Lung (tissue), 11 donors: ENCODE measurements at regions not wholly inside any gene's neighbourhood (a gene's known extent, or its start where the extent isn't known, plus 50 kb on each side); places are given as distances from the start of the nearest gene placed in this dataset.

ENCODE experiments used
- ATAC-seq: fragments of 200-7000 bp; cut with Tn5 transposase; one replicate; pipeline ENCODE4 v1.9.1; 2020; ENCODE audit warnings: moderate number of reproducible peaks; ENCODE audit not compliant: insufficient read depth, low FRiP score
- DNase-seq, 3 donors: peaks; one replicate each; pipeline ENCODE4 v3.0.0-alpha.2; 2013 to 2017
- H3K27ac ChIP-seq, 2 donors: one replicate each; pipeline ENCODE4 v1.5.1; 2013; ENCODE audit warnings: mild to moderate bottlenecking in 2 of 2, moderate library complexity in 2 of 2, control low read depth in 1 of 2, inconsistent platforms in 1 of 2, low read depth in 1 of 2, low read length in 1 of 2
- H3K27me3 ChIP-seq, 3 donors: one replicate each; pipeline ENCODE4 v1.5.1; 2013; ENCODE audit warnings: low read length in 2 of 3; ENCODE audit not compliant: control insufficient read depth in 3 of 3, insufficient read depth in 3 of 3
- H3K36me3 ChIP-seq, 4 donors: one replicate each; pipeline ENCODE4 v1.5.1; 2013; ENCODE audit warnings: low read length in 4 of 4, mild to moderate bottlenecking in 1 of 4, moderate library complexity in 1 of 4; ENCODE audit not compliant: control insufficient read depth in 4 of 4, insufficient read depth in 4 of 4
- H3K4me1 ChIP-seq, 5 donors: one replicate each; pipeline ENCODE4 v1.5.1; 2013; ENCODE audit warnings: low read length in 5 of 5, mild to moderate bottlenecking in 2 of 5, moderate library complexity in 1 of 5; ENCODE audit not compliant: control insufficient read depth in 5 of 5, insufficient read depth in 5 of 5
- H3K4me3 ChIP-seq: one replicate; pipeline ENCODE4 v1.5.1; 2013; ENCODE audit warnings: mild to moderate bottlenecking, control low read depth, moderate library complexity
- H3K9ac ChIP-seq, 2 donors: one replicate each; pipeline ENCODE4 v1.5.1; 2013; ENCODE audit warnings: low read length in 2 of 2, control low read depth in 1 of 2; ENCODE audit not compliant: insufficient read depth in 1 of 2
- H3K9me3 ChIP-seq, 4 donors: one replicate each; pipeline ENCODE4 v1.5.1; 2013; ENCODE audit warnings: low read length in 3 of 4, mild to moderate bottlenecking in 1 of 4, moderate library complexity in 1 of 4; ENCODE audit not compliant: control insufficient read depth in 4 of 4, insufficient read depth in 3 of 4
- WGBS, 2 donors: extraction: QIAGEN DNeasy Blood & Tissue Kit; methylation state at CpG; one replicate each; pipeline ENCODE4 v1.1.7; 2013; 5-methylcytosine and 5-hydroxymethylcytosine counted together
- TF ChIP-seq, protein P1 (sequence below): IDR thresholded peaks from 2 replicates; pipeline ENCODE4 v1.5.1; 2012; ENCODE audit warnings: mild to moderate bottlenecking; ENCODE audit errors: control extremely low read depth, extremely low read depth
- donor health status: control.
- donor health status: control.
- donor health status: Bipolar disorder and iron deficiency.
- donor health status: healthy.
- donor health status: DM: yes; HTN: yes; CAD: no.

DNA sequence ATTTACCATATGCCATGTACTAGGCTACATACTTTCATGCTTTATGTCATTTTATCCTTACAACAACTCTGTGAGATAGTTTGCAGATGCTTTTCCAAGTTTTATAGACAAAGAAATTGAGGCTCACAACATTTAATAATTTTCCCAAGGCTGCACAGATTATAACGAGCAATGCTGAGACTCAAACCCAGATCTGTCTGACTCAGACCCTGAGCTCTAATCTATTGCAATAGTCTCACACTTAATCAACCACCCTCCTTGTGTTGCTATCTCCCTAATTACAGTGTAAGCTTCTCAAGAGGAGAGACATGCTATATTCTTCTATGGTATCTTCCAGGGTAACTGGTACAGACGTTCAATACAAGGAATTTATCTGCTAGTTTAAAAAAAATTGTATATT lies 247.6 kb downstream of the WDR11 start:
- no peak overlapping the region for H3K4me3 ChIP-seq
- no peak for ATAC-seq
- WGBS, 2 donors: 65 to 70% methylated on average over 2 of the region's 2 CpGs
- H3K9ac ChIP-seq: no peak overlapping the region
- no peak overlapping the region for H3K27ac ChIP-seq
- DNase-seq: peak in 2 of 3 donors; percentile 74 to 78
- no peaks in the 10 kb centered on the region for H3K27me3 ChIP-seq
- no peaks in the 10 kb centered on the region for H3K36me3 ChIP-seq
- H3K4me1 ChIP-seq: peaks cover 0 to 66% (median 17%) of the 10 kb centered on the region in 5 donors
- H3K9me3 ChIP-seq: peaks cover 0 to 5% (median 3%) of the 10 kb centered on the region in 4 donors
- TF ChIP-seq, protein P1, sequence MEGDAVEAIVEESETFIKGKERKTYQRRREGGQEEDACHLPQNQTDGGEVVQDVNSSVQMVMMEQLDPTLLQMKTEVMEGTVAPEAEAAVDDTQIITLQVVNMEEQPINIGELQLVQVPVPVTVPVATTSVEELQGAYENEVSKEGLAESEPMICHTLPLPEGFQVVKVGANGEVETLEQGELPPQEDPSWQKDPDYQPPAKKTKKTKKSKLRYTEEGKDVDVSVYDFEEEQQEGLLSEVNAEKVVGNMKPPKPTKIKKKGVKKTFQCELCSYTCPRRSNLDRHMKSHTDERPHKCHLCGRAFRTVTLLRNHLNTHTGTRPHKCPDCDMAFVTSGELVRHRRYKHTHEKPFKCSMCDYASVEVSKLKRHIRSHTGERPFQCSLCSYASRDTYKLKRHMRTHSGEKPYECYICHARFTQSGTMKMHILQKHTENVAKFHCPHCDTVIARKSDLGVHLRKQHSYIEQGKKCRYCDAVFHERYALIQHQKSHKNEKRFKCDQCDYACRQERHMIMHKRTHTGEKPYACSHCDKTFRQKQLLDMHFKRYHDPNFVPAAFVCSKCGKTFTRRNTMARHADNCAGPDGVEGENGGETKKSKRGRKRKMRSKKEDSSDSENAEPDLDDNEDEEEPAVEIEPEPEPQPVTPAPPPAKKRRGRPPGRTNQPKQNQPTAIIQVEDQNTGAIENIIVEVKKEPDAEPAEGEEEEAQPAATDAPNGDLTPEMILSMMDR: no peak

DNA sequence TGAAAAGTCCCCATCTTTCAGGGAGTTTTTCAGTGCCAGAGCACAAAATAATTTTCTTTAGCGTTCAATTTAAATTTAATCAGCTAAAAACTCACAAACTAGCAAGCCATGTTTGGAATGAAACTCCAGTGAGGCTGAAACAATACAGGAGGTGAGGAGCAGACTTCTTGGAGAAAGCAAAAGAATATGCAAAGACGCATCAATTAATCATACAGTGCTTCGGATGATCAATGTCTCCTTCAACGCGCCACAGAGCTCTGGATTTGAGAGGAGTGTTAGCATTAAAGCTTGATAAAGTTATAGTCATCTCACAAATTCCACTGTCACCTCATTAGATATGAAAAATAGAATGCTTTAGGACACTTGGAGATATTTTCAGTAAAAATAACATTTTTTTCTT lies 248.0 kb downstream of the WDR11 start:
- peak in 2 of 3 donors; percentile 58 to 87 for DNase-seq
- no peak overlapping the region for H3K27ac ChIP-seq
- no peaks in the 10 kb centered on the region for H3K27me3 ChIP-seq
- peaks cover 0 to 5% (median 3%) of the 10 kb centered on the region in 4 donors for H3K9me3 ChIP-seq
- ATAC-seq: no peak
- no peak overlapping the region for H3K9ac ChIP-seq
- no peaks in the 10 kb centered on the region for H3K36me3 ChIP-seq
- 66 to 83% methylated on average over 5 of the region's 5 CpGs for WGBS, 2 donors
- no peak overlapping the region for H3K4me3 ChIP-seq
- TF ChIP-seq, protein P1: no peak
- H3K4me1 ChIP-seq: peaks cover 0 to 63% (median 17%) of the 10 kb centered on the region in 5 donors

DNA sequence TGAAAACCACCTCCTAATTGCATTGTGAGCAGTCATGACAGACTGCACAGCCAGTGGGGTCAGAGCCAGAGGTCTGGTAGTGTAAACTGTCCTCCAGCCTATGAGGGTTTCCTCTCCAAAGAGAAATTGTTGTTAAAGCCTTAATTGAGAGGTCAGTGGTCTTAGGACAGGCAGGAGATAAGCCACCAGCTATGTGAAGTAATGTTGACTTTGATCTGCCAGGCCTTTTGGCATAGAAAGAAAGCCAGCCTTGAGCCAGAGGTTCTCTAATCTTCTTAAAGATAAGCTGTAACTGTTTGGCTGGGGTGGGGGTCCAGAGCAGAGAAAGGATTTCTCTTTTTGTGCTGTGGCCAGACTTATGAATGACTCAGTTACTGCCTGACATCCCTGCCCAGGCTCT lies 248.4 kb downstream of the WDR11 start:
- Histone ChIP-seq H3K9ac (no peak overlapping the region), H3K27ac (no peak overlapping the region), H3K4me3 (no peak overlapping the region), H3K27me3 (no peaks in the 10 kb centered on the region), H3K9me3 (peaks cover 0 to 5% (median 3%) of the 10 kb centered on the region in 4 donors), H3K36me3 (no peaks in the 10 kb centered on the region), H3K4me1 (peaks cover 0 to 62% (median 17%) of the 10 kb centered on the region in 5 donors)
- ATAC-seq (no peak), DNase-seq (peak; percentile 75 to 92 (median 90))
- TF ChIP-seq, protein P1: no peak

DNA sequence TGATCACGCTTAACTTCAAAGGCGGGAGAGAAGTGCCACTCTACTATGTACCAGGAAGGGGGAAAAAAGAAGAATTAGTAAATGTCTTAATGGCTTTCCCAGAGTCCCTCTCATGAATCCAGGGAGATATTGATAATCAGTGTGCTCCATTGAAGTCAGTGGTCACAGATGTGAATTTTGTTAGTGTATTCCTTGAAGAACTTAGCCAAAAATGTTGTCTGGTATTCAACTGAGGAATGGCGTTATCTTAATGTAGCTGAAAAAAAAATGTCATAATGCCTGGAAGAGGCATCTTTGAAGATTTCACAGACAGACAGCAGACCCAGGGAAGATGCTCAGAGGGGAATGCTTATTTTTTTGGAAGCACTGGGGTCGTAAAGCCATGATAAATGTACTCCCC lies 250.4 kb downstream of the WDR11 start:
- Histone ChIP-seq H3K4me1 (peaks cover 0 to 61% (median 17%) of the 10 kb centered on the region in 5 donors), H3K27me3 (no peaks in the 10 kb centered on the region), H3K27ac (no peak overlapping the region), H3K4me3 (no peak overlapping the region), H3K9ac (no peak overlapping the region), H3K36me3 (no peaks in the 10 kb centered on the region), H3K9me3 (peaks cover 0 to 5% (median 0%) of the 10 kb centered on the region in 4 donors)
- TF ChIP-seq, protein P1: no peak
- ATAC-seq: no peak
- WGBS, 2 donors: 74 to 84% methylated on average over 4 of the region's 4 CpGs
- DNase-seq: no peak
